Activated naive CD8-positive, alpha-beta T cell treated with anti-CD3 and anti-CD28 coated beads, Interleukin-2, amount 50 U/mL, for 24 hours (primary cell): ENCODE measurements at regions not wholly inside any gene's neighbourhood (a gene's known extent, or its start where the extent isn't known, plus 50 kb on each side); places are given as distances from the start of the nearest gene placed in this dataset.
"Not testable (repeated sequence)": the region's sequence is repeated elsewhere in the genome, so short reads cannot be mapped to it uniquely, and the experiment has no call there.

Source experiments
- ATAC-seq: fragments of 150-1000 bp; cut with Tn5 transposase; one replicate; pipeline ENCODE4 v1.10.0; 2021
- DNase-seq: peaks from one replicate; pipeline ENCODE4 v3.0.0; 2021
- H3K27ac Mint-ChIP-seq: one replicate; pipeline ENCODE4 v1.8.0; 2021; ENCODE audit warnings: mild to moderate bottlenecking, mixed read lengths
- H3K27me3 Mint-ChIP-seq: one replicate; pipeline ENCODE4 v1.8.0; 2021; ENCODE audit warnings: mixed read lengths
- H3K36me3 Mint-ChIP-seq: one replicate; pipeline ENCODE4 v1.8.0; 2021; ENCODE audit warnings: low read depth, mixed read lengths
- H3K4me1 Mint-ChIP-seq: one replicate; pipeline ENCODE4 v1.8.0; 2021; ENCODE audit warnings: mixed read lengths
- H3K4me3 Mint-ChIP-seq: one replicate; pipeline ENCODE4 v1.8.0; 2021; ENCODE audit warnings: mild to moderate bottlenecking, moderate library complexity, mixed read lengths
- H3K9me3 Mint-ChIP-seq: one replicate; pipeline ENCODE4 v1.8.0; 2021; ENCODE audit warnings: mixed read lengths

GRCh38 chr14:30238936-30239335 is 311.3 kb upstream of the PRKD1 start:
- Mint-ChIP-seq H3K4me1 (no peaks in the 10 kb centered on the region), H3K36me3 (no peaks in the 10 kb centered on the region), H3K4me3 (no peak overlapping the region), H3K9me3 (peaks cover 4% of the 10 kb centered on the region), H3K27ac (no peak overlapping the region), H3K27me3 (no peaks in the 10 kb centered on the region)
- ATAC-seq (no peak), DNase-seq (no peak)

DNA sequence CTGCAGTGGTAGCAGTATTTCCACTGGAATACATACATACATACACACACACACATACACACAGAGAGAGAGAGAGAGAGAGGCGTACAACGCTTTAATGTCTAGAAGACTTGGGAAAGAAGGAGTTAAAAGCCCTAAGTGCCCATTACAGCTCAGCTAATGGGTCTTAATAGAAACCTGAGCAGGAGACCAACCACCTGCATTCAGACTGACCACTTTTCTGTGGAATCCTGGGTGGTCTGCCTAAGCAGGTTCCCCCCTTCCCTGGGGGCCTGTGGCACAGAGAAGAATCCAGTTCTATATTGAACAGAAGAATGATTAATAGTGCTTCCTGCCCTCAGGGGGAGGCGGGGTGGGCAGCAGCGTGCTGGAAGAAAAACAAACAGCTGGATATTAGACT is 312.4 kb upstream of the PRKD1 start:
- ATAC-seq = no peak
- Mint-ChIP-seq H3K4me1 (no peaks in the 10 kb centered on the region), H3K9me3 (peaks cover 4% of the 10 kb centered on the region), H3K36me3 (no peaks in the 10 kb centered on the region), H3K27ac (no peak overlapping the region), H3K27me3 (no peaks in the 10 kb centered on the region), H3K4me3 (no peak overlapping the region)
- DNase-seq = no peak

DNA sequence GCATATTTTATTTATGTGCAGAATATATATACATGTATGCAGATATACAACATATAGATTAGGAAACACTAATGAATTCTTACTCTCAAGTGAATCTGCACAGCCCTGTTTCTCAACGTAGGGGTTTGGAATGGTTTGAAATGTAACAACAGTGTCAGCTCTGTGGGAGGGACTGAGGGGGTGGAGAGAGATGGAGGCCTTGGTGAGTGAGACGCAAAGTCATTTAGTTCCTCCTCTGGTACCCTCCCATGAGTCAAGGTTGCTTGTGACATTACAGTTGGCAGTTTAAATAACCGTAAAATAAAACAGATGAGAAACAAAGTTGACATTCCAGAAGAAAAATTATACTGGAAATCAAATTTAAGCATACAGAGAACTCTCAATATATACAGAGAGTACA is 313.0 kb upstream of the PRKD1 start:
- H3K4me1 Mint-ChIP-seq = no peaks in the 10 kb centered on the region
- H3K4me3 Mint-ChIP-seq = no peak overlapping the region
- no peaks in the 10 kb centered on the region for H3K27me3 Mint-ChIP-seq
- no peaks in the 10 kb centered on the region for H3K36me3 Mint-ChIP-seq
- H3K9me3 Mint-ChIP-seq = peaks cover 4% of the 10 kb centered on the region
- H3K27ac Mint-ChIP-seq = no peak overlapping the region
- ATAC-seq = no peak
- DNase-seq = no peak

DNA sequence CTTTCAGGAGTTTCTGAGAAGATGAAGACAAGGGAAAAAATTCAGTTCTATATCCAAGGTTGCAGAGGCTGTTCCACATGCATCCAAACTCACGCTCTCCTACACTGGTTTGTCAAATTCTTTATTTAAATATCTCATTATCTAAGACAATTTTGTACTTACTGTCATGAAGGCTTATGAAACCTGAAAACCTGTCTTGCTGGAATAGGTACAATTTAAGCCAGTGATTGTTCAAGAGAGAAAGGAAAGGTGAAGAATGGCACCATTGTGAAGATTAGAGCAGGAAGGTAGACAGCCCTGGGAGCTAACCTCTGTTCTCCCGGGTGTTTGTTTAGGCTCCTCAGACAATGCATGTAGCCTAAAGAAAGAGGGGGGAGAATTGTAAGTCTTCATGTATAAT is 315.1 kb upstream of the PRKD1 start:
- Mint-ChIP-seq H3K9me3 (no peaks in the 10 kb centered on the region), H3K4me1 (no peaks in the 10 kb centered on the region), H3K4me3 (no peak overlapping the region), H3K27me3 (no peaks in the 10 kb centered on the region), H3K27ac (no peak overlapping the region), H3K36me3 (no peaks in the 10 kb centered on the region)
- no peak for ATAC-seq
- no peak for DNase-seq

DNA sequence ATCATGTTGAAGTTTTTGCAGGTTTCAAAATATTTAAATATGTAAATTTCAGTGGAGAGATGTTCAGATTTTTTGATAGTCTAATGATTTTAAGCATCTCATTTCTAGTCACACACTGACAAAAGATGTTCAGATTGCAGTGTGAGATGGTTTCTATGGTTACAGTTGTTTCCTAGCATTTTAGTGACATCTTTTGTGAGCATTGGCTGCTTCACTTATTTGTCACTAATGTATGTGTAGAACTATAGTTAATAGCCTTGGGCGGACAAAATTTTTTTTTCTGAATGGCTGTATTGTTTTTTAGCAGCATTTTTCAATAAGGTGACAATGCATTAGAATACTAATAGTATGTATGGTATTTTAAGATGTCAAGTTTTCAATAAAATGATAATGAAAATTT is 315.6 kb upstream of the PRKD1 start:
- no peak for ATAC-seq
- H3K4me1 Mint-ChIP-seq = no peaks in the 10 kb centered on the region

DNA sequence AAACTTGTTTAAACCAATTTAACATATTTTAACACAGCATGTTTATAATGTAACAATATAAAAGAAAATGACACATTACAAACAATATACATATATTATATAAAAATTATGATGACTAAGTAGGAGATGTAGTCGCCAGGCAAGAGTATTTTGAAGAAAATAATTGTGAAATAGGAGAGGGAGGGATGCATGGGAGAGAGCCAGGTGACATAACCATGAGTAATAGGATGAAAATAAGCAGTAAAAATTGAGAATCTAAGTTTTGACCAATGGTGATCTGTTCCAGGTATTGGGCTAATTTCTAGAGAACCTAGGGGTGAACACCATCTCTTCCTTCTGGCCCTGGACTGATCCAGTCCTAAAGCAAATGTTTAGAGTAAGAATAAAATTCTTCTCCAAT is 315.2 kb upstream of the G2E3 start:
- no peaks in the 10 kb centered on the region for H3K36me3 Mint-ChIP-seq
- no peaks in the 10 kb centered on the region for H3K4me1 Mint-ChIP-seq
- DNase-seq = no peak
- no peaks in the 10 kb centered on the region for H3K27me3 Mint-ChIP-seq
- no peak overlapping the region for H3K4me3 Mint-ChIP-seq
- H3K27ac Mint-ChIP-seq = no peak overlapping the region
- H3K9me3 Mint-ChIP-seq = no peaks in the 10 kb centered on the region
- no peak for ATAC-seq

More for the DNA sequence above, 315.6 kb upstream of the PRKD1 start:
- Mint-ChIP-seq H3K9me3 (no peaks in the 10 kb centered on the region), H3K27me3 (no peaks in the 10 kb centered on the region), H3K4me3 (no peak overlapping the region), H3K36me3 (no peaks in the 10 kb centered on the region), H3K27ac (no peak overlapping the region)
- no peak for DNase-seq

- DNase-seq, H3K36me3 Mint-ChIP-seq, H3K27ac Mint-ChIP-seq, H3K4me1 Mint-ChIP-seq, H3K27me3 Mint-ChIP-seq, H3K4me3 Mint-ChIP-seq, ATAC-seq, H3K9me3 Mint-ChIP-seq: not testable (repeated sequence)
Observed at GRCh38 chr14:30244348-30244747, 314.6 kb upstream of the G2E3 start.

DNA sequence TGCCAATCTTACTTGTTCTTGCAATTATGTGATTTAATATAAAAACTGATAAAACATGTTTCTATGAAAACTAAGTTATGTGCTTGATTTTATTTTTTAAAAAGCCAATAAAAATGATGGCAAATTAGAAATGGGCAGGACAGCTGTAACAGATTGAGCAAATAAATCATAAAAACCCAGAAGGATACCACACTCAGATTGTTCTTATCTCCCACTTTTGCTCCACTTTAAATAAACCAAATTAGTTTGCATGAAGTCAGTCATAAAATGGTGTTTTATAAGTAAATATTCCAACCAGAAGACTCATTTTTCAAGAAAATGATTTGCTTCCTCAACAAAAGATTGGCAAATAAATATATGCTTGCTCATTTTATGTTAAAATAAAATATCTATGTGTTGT is 307.9 kb upstream of the G2E3 start:
- ATAC-seq (no peak), DNase-seq (no peak)
- H3K4me3 Mint-ChIP-seq = no peak overlapping the region
- no peak overlapping the region for H3K27ac Mint-ChIP-seq
- no peaks in the 10 kb centered on the region for H3K27me3 Mint-ChIP-seq
- H3K9me3 Mint-ChIP-seq = peaks cover 3% of the 10 kb centered on the region
- H3K4me1 Mint-ChIP-seq = no peaks in the 10 kb centered on the region
- H3K36me3 Mint-ChIP-seq = no peaks in the 10 kb centered on the region

- ATAC-seq = no peak
- peaks cover 3% of the 10 kb centered on the region for H3K9me3 Mint-ChIP-seq
- H3K36me3 Mint-ChIP-seq = no peaks in the 10 kb centered on the region
Observed at GRCh38 chr14:30251557-30252100, 307.3 kb upstream of the G2E3 start.

GRCh38 chr14:30252151-30252550 is 306.8 kb upstream of the G2E3 start:
- Mint-ChIP-seq H3K36me3 (no peaks in the 10 kb centered on the region), H3K27me3 (no peaks in the 10 kb centered on the region)

More at GRCh38 chr14:30251557-30252100, 307.3 kb upstream of the G2E3 start:
- Mint-ChIP-seq H3K27ac (no peak overlapping the region), H3K27me3 (no peaks in the 10 kb centered on the region), H3K4me1 (no peaks in the 10 kb centered on the region), H3K4me3 (no peak overlapping the region)
- DNase-seq = no peak

DNA sequence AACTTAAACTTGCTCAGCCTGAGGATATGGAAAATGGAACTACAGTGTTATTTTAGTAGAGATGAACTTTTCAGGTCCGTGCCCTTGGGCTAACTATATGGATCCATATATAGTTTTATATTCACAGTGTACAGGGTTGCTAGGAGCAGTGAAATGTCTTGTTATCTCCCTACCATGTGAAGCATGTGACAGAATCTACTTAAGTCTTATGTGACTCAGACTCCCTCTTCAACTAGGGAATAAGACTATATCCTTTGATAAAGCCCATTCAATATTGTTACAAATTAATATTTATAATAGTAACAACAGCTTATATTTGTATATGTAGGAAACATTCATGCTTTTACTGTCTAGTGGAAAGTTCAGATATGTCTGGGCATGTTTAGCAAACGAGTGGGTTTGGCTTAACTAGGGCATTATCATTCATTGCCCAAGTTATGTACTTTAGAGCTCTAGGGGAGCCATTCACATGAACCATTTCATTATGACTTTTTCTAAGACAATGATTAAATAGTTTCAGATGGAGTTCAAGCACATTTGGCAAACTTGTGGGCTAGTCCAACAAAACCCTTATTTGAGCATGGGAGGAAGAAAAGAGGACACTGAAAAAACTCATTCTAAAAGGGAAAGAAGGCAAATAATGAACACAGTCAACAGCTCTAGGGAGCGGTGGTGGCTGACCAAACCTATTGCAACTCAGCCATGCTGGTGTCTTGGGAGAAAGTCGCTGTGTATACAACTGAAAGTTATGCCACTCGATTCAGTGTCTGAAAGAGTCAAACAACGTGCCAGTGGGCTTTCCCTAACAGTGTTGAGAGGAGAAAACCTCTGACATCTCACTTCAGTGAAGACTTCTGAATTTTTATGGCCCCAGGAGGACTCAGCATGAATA is 305.9 kb upstream of the G2E3 start:
- Mint-ChIP-seq H3K27me3 (no peaks in the 10 kb centered on the region), H3K36me3 (no peaks in the 10 kb centered on the region), H3K27ac (no peak overlapping the region), H3K4me3 (no peak overlapping the region), H3K4me1 (no peaks in the 10 kb centered on the region), H3K9me3 (peaks cover 3% of the 10 kb centered on the region)
- ATAC-seq (no peak), DNase-seq (no peak)

More at GRCh38 chr14:30252151-30252550, 306.8 kb upstream of the G2E3 start:
- H3K9me3 Mint-ChIP-seq = peaks cover 3% of the 10 kb centered on the region
- ATAC-seq (no peak), DNase-seq (no peak)
- no peak overlapping the region for H3K4me3 Mint-ChIP-seq
- H3K27ac Mint-ChIP-seq = no peak overlapping the region
- H3K4me1 Mint-ChIP-seq = no peaks in the 10 kb centered on the region

DNA sequence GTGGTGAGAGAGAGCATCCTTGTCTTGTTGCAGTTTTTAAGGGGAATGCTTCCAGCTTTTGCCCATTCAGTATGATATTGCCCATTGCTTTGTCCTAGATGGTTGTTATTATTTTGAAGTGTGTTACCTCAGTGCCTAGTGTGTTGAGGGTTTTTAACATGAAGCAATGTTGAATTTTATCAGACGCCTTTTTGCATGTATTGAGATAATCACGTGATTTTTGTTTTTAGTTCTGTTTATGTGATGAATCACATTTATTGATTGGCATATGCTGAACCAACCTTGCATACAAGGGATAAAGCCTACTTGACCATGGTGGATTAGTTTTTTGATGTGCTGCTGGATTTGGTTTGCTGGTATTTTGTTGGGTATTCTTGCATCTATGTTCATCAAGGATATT is 302.3 kb upstream of the G2E3 start:
- Mint-ChIP-seq H3K36me3 (no peaks in the 10 kb centered on the region), H3K4me3 (no peak overlapping the region), H3K27ac (no peak overlapping the region), H3K9me3 (peaks cover 3% of the 10 kb centered on the region), H3K4me1 (no peaks in the 10 kb centered on the region), H3K27me3 (no peaks in the 10 kb centered on the region)
- no peak for ATAC-seq
- DNase-seq = no peak

DNA sequence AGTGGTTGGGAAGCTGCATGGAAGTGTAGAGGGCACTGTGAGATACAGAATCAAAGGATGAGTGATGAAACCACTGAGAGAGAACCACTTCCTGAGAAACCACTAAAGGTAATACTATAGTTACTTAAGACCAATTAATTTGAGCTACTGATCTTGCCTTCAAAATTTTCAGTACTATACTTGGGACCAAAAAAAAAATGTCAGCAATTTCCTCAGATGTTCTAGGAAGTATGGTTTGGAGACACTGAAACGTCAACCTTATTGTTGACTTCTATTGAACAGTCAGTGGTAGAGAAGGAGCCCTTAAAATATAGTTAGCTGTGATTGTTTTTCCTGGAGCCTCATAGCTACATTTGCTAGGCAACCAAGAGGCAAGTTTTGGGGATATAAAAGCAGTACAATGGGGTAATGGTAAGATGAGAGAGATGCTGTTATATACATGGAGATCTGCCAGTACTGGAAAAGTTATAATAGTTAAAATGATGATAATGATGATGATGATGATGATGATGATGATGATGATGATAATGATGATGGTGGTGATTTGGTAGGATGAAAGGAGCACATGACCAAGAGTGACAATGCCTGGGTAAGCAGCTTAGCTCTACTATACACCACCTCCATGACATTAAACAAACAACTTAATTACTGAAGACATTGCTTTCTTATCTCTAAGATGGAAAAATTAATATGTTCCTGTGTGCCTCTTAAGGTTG is 300.9 kb upstream of the G2E3 start:
- H3K27me3 Mint-ChIP-seq = no peaks in the 10 kb centered on the region
- no peak for ATAC-seq

DNA sequence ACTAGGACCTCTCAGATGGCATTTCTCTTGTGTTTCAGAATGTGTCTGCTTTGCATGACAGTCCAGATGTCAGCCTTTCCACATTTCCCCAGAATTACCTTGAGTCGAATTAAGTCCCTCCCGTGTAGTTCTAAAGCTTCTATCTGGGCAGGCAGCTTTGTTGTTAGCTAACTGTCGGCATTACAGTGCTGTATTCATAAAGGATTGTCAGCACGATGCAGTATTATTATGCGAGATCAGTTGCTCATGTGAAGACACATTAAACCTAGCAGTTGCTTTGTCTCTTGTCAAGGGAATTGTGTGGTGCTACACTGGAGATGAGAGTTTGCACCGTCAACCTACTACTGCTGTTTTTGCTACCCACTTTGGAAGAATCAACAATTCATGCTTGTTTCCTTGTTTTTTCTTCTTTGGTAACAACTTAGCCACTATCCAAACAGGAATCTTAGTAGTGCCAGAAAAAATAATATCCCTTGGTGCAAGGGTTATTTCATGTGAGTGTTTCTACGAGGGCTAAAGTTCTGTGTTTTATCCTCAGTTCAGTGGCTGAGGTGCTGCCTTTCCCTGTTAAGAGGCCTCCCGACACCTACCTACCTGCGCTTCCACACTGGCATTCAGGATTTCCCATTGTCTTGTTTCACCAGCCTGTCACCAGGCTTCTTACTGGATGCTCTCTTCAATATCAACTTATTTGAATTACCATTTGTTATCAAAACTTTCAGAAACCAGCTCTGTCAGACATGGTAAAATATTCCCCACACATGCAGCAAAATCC is 297.9 kb upstream of the G2E3 start:
- DNase-seq (no peak), ATAC-seq (no peak)
- Mint-ChIP-seq H3K9me3 (no peaks in the 10 kb centered on the region), H3K4me3 (no peak overlapping the region), H3K4me1 (no peaks in the 10 kb centered on the region), H3K36me3 (no peaks in the 10 kb centered on the region), H3K27me3 (no peaks in the 10 kb centered on the region), H3K27ac (no peak overlapping the region)

More for the DNA sequence above, 300.9 kb upstream of the G2E3 start:
- DNase-seq = no peak
- peaks cover 3% of the 10 kb centered on the region for H3K9me3 Mint-ChIP-seq
- no peaks in the 10 kb centered on the region for H3K36me3 Mint-ChIP-seq
- no peak overlapping the region for H3K27ac Mint-ChIP-seq
- H3K4me1 Mint-ChIP-seq = no peaks in the 10 kb centered on the region
- H3K4me3 Mint-ChIP-seq = no peak overlapping the region
